SU-DHL-6 (cell line): ENCODE measurements at regions not wholly inside any gene's neighbourhood (a gene's known extent, or its start where the extent isn't known, plus 50 kb on each side); places are given as distances from the start of the nearest gene placed in this dataset.

Experiments
- CTCF ChIP-seq: fragments of 200-600 bp; sonication (generic); IDR thresholded peaks from one replicate; pipeline ENCODE4 v1.5.1; 2017; ENCODE audit warnings: antibody characterized with exemption, mild to moderate bottlenecking, low read length, moderate library complexity; ENCODE audit not compliant: insufficient read depth, poor library complexity, severe bottlenecking
- EZH2phosphoT487 ChIP-seq: fragments of 200-600 bp; sonication (generic), shearing (Covaris generic); conservative IDR thresholded peaks from 2 replicates; pipeline ENCODE4 v1.6.1; 2018; ENCODE audit warnings: mild to moderate bottlenecking, antibody characterized with exemption, low read length, moderate library complexity, mixed read lengths

- no peak for TF ChIP-seq CTCF
- TF ChIP-seq EZH2phosphoT487: no peak
These were observed 64.0 kb upstream of the ZNF354A start for GRCh38 chr5:178794433-178794832.
